GM12878 (cell line): ENCODE measurements at regions not wholly inside any gene's neighbourhood (a gene's known extent, or its start where the extent isn't known, plus 50 kb on each side); places are given as distances from the start of the nearest gene placed in this dataset.

Experiments used
- BCLAF1 ChIP-seq: fragments of 450-650 bp; IDR thresholded peaks from 2 replicates; pipeline ENCODE4 v1.6.1; 2017; ENCODE audit warnings: antibody characterized with exemption, mild to moderate bottlenecking, moderate library complexity
- CHD1 ChIP-seq: IDR thresholded peaks from 2 replicates; pipeline ENCODE4 v1.6.1; 2012; ENCODE audit warnings: low read depth, low read length, improper control_type of control experiment
- CTCF ChIP-seq, 3 experiments: IDR thresholded peaks in 2 of 3; conservative IDR thresholded peaks in 1 of 3; 2 replicates each; pipeline ENCODE4 v1.5.1; 2011; ENCODE audit warnings: low read depth in 3 of 3, low read length in 3 of 3, mild to moderate bottlenecking in 3 of 3, control low read depth in 2 of 3, moderate library complexity in 2 of 3, inconsistent platforms in 1 of 3, mixed read lengths in 1 of 3; ENCODE audit not compliant: control insufficient read depth in 2 of 3, insufficient read depth in 1 of 3; ENCODE audit errors: extremely low read depth in 1 of 3
- EZH2 ChIP-seq: IDR thresholded peaks from 2 replicates; pipeline ENCODE4 v1.6.1; 2012; ENCODE audit warnings: low read depth, mild to moderate bottlenecking, control low read depth, inconsistent platforms, low read length, borderline replicate concordance; ENCODE audit not compliant: control insufficient read depth
- FOS ChIP-seq: IDR thresholded peaks from 3 replicates; pipeline ENCODE4 v1.6.1; 2011; ENCODE audit warnings: borderline replicate concordance; ENCODE audit not compliant: insufficient read length; ENCODE audit errors: extremely low read depth
- JUNB ChIP-seq: IDR thresholded peaks from 2 replicates; pipeline ENCODE4 v1.6.1; 2016; ENCODE audit warnings: antibody characterized with exemption, mild to moderate bottlenecking
- JUND ChIP-seq: IDR thresholded peaks from 2 replicates; pipeline ENCODE4 v1.6.1; 2012; ENCODE audit warnings: low read depth, mild to moderate bottlenecking, low read length, improper control_type of control experiment, moderate library complexity
- NR2C2 ChIP-seq: IDR thresholded peaks from 2 replicates; pipeline ENCODE4 v1.6.1; 2011; ENCODE audit warnings: borderline replicate concordance, low read depth; ENCODE audit not compliant: control insufficient read depth, insufficient read length
- RFX5 ChIP-seq: IDR thresholded peaks from 2 replicates; pipeline ENCODE4 v1.6.1; 2011; ENCODE audit warnings: low read depth, low read length, improper control_type of control experiment
- WRNIP1 ChIP-seq: IDR thresholded peaks from 2 replicates; pipeline ENCODE4 v1.6.1; 2011; ENCODE audit warnings: low read depth, low read length, improper control_type of control experiment, borderline replicate concordance
- ZNF24 ChIP-seq: fragments of 450-650 bp; IDR thresholded peaks from 2 replicates; pipeline ENCODE4 v1.6.1; 2017; ENCODE audit warnings: antibody characterized with exemption, mild to moderate bottlenecking

- TF ChIP-seq EZH2 (no peak), BCLAF1 (no peak), FOS (no peak), RFX5 (no peak), ZNF24 (no peak), CTCF (IDR thresholded peaks at IDR 0.05 in 2 of 3, conservative IDR thresholded peaks at IDR 0.05 in 1 of 3; ENCODE audit: control insufficient read depth in 2 of 3, extremely low read depth in 1 of 3, insufficient read depth in 1 of 3, low read depth in 3 of 3, low read length in 3 of 3) (no peak), NR2C2 (no peak), WRNIP1 (no peak), JUNB (no peak), CHD1 (no peak), JUND (no peak)
Measured at GRCh38 chr14:29503903-29504302, 423.7 kb downstream of the PRKD1 start.
